Activated naive CD4-positive, alpha-beta T cell treated with anti-CD3 and anti-CD28 coated beads for 36 hours (primary cell): ENCODE measurements at regions not wholly inside any gene's neighbourhood (a gene's known extent, or its start where the extent isn't known, plus 50 kb on each side); places are given as distances from the start of the nearest gene placed in this dataset.
"Not testable (repeated sequence)": the region's sequence is repeated elsewhere in the genome, so short reads cannot be mapped to it uniquely, and the experiment has no call there.

ENCODE experiments used
- CTCF ChIA-PET: fragments of 350-600 bp; sonication (Branson Sonifier 250); formaldehyde crosslinking; loops from one replicate; lab custom pipeline; 2021; ENCODE audit warnings: antibody characterized with exemption; lab: Charles Lee
- DNase-seq: peaks from one replicate; pipeline ENCODE4 v3.0.0-alpha.2; 2020
- H3K27ac Mint-ChIP-seq: one replicate; pipeline ENCODE4 v1.8.0; 2021; ENCODE audit warnings: mild to moderate bottlenecking, mixed read lengths
- H3K27me3 Mint-ChIP-seq: one replicate; pipeline ENCODE4 v1.8.0; 2021; ENCODE audit warnings: low read depth, mixed read lengths
- H3K36me3 Mint-ChIP-seq: one replicate; pipeline ENCODE4 v1.8.0; 2021; ENCODE audit warnings: low read depth, mixed read lengths
- H3K4me1 Mint-ChIP-seq: one replicate; pipeline ENCODE4 v1.8.0; 2021; ENCODE audit warnings: low read depth, mixed read lengths
- H3K4me3 Mint-ChIP-seq: one replicate; pipeline ENCODE4 v1.8.0; 2021; ENCODE audit warnings: mild to moderate bottlenecking, moderate library complexity, mixed read lengths
- H3K9me3 Mint-ChIP-seq: one replicate; pipeline ENCODE4 v1.8.0; 2021; ENCODE audit warnings: mixed read lengths
- intact Hi-C: fragments of 100-400 bp; cut with micrococcal nuclease; formaldehyde crosslinking; loops from one replicate; pipeline ENCODE4 v1.15.1; 2023

DNA sequence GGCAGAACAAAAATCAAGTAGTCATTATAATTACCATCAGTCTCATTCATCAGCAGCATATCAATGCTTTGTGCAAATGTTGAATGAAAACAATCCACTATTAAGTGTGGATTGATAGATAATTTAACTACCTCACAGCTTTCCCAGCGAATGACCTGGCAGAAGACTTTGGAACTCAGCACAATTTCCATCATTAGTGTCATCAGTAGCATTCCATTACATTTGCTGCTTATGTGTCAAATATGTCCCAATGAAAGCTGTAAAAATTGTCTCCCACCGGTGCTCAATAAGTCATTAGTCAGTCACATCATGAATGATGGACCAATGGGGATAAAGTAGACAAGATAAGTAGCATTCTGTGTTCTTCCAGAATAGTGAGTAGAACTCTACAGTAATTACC, 1513.5 kb upstream of the PRR20A start:
- Mint-ChIP-seq H3K27ac (no peak overlapping the region), H3K36me3 (no peaks in the 10 kb centered on the region), H3K9me3 (peaks cover 12% of the 10 kb centered on the region), H3K27me3 (no peaks in the 10 kb centered on the region), H3K4me1 (no peaks in the 10 kb centered on the region), H3K4me3 (no peak overlapping the region)
- CTCF ChIA-PET = no interaction called here
- DNase-seq = no peak
- intact Hi-C loops = no loop called here

DNA sequence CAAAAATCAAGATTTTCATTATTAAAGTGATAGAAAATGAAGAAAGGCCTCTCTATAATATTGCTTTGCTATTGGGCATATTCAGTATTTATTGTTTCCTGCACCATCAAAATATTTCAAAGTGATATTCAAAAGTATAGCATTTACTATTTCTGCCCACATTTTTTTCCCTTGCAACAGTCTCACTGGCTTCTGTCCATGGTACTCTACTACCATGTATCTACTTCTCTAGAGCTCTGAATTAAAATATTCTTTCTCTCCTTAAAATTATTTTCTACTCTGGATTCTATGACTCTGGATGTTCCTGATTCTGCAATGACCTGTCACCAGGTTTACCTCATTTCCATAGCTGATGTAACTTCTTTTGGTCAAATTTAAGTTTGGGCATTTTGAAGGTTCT, 1508.3 kb upstream of the PRR20A start:
- peaks cover 22% of the 10 kb centered on the region for H3K9me3 Mint-ChIP-seq
- intact Hi-C loops = no loop called here
- no peaks in the 10 kb centered on the region for H3K4me1 Mint-ChIP-seq
- H3K4me3 Mint-ChIP-seq = no peak overlapping the region
- no peak for DNase-seq
- CTCF ChIA-PET = interaction anchor here (0.6 kb wide), 1 partner anchor 375 kb away, joined by 3 read pairs; no protein-coding TSS in a partner anchor
- no peaks in the 10 kb centered on the region for H3K27me3 Mint-ChIP-seq
- H3K36me3 Mint-ChIP-seq = no peaks in the 10 kb centered on the region
- no peak overlapping the region for H3K27ac Mint-ChIP-seq

DNA sequence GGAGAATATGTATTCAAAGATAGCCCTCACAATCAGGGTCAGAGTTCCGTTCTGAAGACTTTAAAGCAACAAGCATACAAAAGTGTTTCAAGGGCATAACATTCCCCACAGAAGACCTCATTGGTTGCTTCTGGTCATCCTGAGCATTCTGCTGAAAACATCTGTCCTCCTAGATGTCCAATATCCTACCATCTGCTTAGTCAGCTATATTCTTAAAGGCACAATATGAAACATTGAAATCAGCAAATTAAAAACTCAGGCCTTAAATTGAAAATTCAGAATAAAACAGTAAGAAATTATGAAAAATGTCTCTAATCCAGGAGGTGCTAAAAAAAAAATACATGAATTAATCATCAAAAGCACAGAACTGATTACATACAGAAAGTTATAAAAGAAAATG, 1491.2 kb upstream of the PRR20A start:
- CTCF ChIA-PET = no interaction called here
- no peak overlapping the region for H3K4me3 Mint-ChIP-seq

DNA sequence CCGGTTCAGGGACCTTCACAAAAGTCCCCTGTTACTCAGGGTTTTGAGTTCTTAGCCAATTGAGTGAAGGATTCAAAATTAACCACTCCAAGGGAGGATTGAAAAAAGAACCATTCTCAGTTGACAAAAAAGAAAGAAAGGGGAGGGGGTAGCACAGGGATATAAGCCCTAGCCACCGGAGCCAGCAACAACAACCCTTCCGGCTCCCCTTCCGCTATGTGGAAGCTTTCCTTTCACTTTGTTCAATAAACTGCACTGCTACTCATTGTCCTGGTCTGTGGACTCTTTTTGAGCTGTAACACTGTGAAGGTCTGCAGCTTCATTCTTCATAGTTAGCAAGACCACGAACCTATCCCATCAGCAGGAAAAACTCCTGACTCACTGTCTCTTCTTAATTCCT, 1488.1 kb upstream of the PRR20A start:
- Mint-ChIP-seq H3K27ac (no peak overlapping the region), H3K27me3 (no peaks in the 10 kb centered on the region), H3K4me1 (no peaks in the 10 kb centered on the region), H3K4me3 (no peak overlapping the region), H3K36me3 (peaks cover 2% of the 10 kb centered on the region), H3K9me3 (peaks cover 13% of the 10 kb centered on the region)
- intact Hi-C loops = no loop called here
- DNase-seq = no peak
- CTCF ChIA-PET = no interaction called here

More for the DNA sequence above, 1491.2 kb upstream of the PRR20A start:
- no peaks in the 10 kb centered on the region for H3K36me3 Mint-ChIP-seq
- no peak overlapping the region for H3K27ac Mint-ChIP-seq
- no peaks in the 10 kb centered on the region for H3K9me3 Mint-ChIP-seq
- no peak for DNase-seq
- H3K4me1 Mint-ChIP-seq = no peaks in the 10 kb centered on the region
- intact Hi-C loops = no loop called here
- H3K27me3 Mint-ChIP-seq = no peaks in the 10 kb centered on the region

DNA sequence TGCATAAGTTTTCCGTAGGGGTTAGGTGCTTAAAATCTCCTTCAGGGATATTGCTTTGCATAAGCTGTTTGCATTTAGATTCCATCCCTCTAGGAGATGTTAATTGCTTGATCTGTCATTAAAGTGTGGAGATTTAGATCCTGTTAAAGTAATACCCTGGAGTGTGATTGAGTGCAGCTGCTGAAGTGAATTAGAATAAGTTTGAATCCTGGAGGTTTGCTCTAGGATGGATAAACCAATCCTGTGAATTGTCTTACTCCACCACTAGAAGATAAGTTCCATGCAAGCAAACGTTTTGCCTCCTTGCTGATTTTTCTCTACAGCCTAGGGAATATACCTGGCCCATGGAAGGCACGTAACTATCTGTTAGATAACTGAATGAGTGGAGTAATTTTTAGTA, 1487.2 kb upstream of the PRR20A start:
- Mint-ChIP-seq H3K4me3 (no peak overlapping the region), H3K27me3 (no peaks in the 10 kb centered on the region), H3K36me3 (peaks cover 2% of the 10 kb centered on the region), H3K9me3 (peaks cover 13% of the 10 kb centered on the region), H3K27ac (no peak overlapping the region), H3K4me1 (no peaks in the 10 kb centered on the region)
- intact Hi-C loops = no loop called here
- CTCF ChIA-PET = no interaction called here
- no peak for DNase-seq

DNA sequence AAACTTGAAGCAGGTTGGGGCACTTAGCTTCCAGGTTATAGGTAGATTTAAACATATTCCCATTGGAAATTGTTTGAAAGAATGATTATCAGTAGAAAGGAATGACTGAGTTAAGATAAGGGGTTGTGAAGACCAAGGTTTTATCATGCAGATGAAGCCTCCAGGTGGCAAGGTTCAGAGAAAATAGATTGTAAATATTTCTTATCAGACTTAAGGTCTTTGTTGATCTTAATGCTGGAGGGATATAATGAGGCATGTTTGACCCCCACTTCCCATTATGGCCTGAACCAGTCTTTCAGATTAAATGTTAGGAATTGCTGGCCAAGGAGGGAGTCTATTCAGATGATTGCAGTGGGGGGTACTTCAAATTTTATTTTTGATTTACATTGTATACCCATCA, 1486.5 kb upstream of the PRR20A start:
- no peak overlapping the region for H3K27ac Mint-ChIP-seq
- H3K36me3 Mint-ChIP-seq = peaks cover 2% of the 10 kb centered on the region
- H3K4me3 Mint-ChIP-seq = no peak overlapping the region
- H3K4me1 Mint-ChIP-seq = no peaks in the 10 kb centered on the region
- no peak for DNase-seq
- H3K27me3 Mint-ChIP-seq = no peaks in the 10 kb centered on the region
- CTCF ChIA-PET = no interaction called here
- peaks cover 13% of the 10 kb centered on the region for H3K9me3 Mint-ChIP-seq
- intact Hi-C loops = no loop called here

DNA sequence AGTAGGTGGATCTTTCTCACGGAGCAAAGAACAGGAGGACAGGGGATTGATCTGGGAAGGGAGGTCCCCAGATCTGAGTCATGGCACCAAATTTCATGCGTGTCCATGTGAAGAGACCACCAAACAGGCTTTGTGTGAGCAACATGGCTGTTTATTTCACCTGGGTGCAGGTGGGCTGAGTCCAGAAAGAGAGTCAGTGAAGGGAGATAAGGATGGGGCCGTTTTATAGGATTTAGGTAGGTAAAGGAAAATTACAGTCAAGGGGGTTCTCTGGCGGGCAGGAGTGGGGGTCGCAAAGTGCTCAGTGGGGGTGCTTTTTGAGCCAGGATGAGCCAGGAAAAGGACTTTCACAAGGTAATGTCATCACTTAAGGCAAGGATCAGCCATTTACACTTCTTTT, 1480.5 kb upstream of the PRR20A start:
- H3K27ac Mint-ChIP-seq, H3K27me3 Mint-ChIP-seq, CTCF ChIA-PET, H3K36me3 Mint-ChIP-seq, H3K4me1 Mint-ChIP-seq, DNase-seq, H3K4me3 Mint-ChIP-seq, intact Hi-C loops: not testable (repeated sequence)
- peaks cover 18% of the 10 kb centered on the region for H3K9me3 Mint-ChIP-seq

DNA sequence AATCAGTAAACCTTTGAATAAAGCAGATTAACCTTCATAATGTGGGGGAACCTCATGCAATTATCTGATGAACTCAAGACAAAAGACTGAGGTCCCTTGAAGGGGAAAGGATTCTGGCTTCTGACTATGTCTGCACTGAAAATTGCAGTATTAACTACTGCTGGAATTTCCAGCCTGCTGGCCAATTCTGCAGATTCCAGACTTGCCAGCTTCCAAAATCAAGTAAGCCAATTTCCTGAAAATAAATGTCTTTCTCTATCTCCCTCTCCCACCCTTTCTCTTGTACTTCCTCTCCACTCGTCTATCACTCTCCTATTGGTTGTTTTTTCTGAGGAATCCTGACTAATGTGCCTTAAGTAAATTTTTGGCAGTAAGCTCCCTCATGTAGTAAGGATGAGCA, 1479.9 kb upstream of the PRR20A start:
- CTCF ChIA-PET = no interaction called here
- intact Hi-C loops = no loop called here
- Mint-ChIP-seq H3K27me3 (no peaks in the 10 kb centered on the region), H3K4me3 (no peak overlapping the region), H3K27ac (no peak overlapping the region), H3K4me1 (no peaks in the 10 kb centered on the region), H3K36me3 (peaks cover 2% of the 10 kb centered on the region), H3K9me3 (peaks cover 16% of the 10 kb centered on the region)
- no peak for DNase-seq

DNA sequence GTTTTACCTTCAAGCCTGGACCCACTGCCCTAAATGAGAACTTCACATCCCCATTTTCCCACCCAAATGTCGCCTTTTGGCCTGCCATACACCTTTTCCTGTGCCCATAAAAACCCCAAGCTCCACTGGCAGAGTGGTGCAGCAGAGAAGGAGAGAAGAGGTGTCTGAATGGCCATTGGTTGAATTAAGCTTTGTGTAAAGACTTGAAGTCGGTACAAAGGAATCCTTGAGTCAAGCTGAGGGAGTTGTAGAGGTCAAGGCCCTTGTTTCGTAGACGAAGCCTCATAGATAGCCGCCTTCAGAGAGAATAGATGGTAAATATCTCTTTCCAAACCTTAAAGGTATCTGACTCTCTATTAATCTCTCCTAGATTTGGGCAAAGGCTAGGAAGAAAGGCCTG, 1479.2 kb upstream of the PRR20A start:
- Mint-ChIP-seq H3K27ac (no peak overlapping the region), H3K4me3 (no peak overlapping the region), H3K36me3 (peaks cover 2% of the 10 kb centered on the region), H3K9me3 (peaks cover 16% of the 10 kb centered on the region), H3K4me1 (no peaks in the 10 kb centered on the region), H3K27me3 (no peaks in the 10 kb centered on the region)
- intact Hi-C loops = no loop called here
- DNase-seq = no peak
- CTCF ChIA-PET = no interaction called here

DNA sequence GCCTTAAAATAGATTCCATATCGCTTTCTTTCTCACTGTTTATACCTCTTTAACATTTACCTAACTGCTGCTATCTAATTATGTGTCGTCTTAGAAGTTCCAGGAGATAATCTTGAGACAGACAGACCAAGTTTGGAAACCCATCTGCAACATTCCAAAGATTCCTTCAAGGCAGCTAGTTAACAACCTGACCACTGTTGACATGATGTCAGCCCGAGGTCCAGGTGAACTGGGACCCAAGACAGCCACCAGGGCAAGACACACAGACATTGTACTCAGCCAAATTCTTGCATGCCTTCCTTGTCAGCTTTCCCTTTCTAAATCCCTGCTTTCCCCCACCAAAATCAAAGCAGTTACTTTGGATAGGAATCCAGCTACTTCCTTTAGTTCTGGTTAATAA, 1476.5 kb upstream of the PRR20A start:
- intact Hi-C loops = no loop called here
- DNase-seq = no peak
- Mint-ChIP-seq H3K4me3 (no peak overlapping the region), H3K27ac (no peak overlapping the region), H3K9me3 (peaks cover 9% of the 10 kb centered on the region), H3K27me3 (no peaks in the 10 kb centered on the region), H3K4me1 (no peaks in the 10 kb centered on the region), H3K36me3 (no peaks in the 10 kb centered on the region)
- CTCF ChIA-PET = interaction anchor here (1.1 kb wide), 1 partner anchor 10 kb away, joined by 4 read pairs; no protein-coding TSS in a partner anchor

DNA sequence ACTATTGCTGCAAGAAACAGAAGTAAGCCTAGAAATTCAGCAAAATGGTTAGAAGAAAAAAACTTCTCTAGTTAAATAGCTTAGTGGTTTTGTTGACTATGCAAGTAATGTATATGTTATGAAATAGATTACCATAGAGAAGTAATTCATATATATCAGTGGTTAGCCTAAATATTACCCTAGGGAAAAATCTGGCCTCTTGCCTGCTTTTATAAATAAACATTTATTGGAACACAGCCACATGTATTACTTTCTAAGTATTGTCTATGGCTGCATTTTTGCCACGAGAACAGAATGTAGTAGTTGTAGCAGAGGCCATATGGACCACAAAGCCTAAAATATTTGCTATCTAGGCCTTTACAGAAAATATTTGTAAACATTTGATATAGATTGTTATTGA, 1471.7 kb upstream of the PRR20A start:
- no peaks in the 10 kb centered on the region for H3K36me3 Mint-ChIP-seq
- intact Hi-C loops = no loop called here
- no peak for DNase-seq
- H3K27ac Mint-ChIP-seq = no peak overlapping the region
- no peaks in the 10 kb centered on the region for H3K27me3 Mint-ChIP-seq
- CTCF ChIA-PET = no interaction called here
- H3K4me1 Mint-ChIP-seq = no peaks in the 10 kb centered on the region
- peaks cover 5% of the 10 kb centered on the region for H3K9me3 Mint-ChIP-seq
- no peak overlapping the region for H3K4me3 Mint-ChIP-seq

DNA sequence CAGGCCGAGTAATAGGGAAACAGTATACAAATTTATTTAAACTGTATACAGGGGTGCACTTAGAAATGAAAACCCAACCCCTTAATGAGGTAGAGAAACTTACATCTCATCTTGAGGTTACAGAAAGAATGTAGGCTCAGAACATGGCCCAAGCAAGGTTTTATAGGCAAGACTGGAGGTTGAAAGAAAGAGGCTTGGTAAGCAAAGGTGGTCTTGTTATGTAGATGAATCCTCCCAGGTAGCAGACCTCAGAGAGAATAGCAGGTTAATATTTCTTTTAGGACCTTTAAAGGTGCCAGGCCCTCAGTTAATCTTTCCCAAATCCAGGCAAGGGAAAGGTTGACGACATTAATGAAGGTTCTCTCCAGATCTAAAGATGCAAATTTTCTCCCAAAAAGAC, 1466.8 kb upstream of the PRR20A start:
- Mint-ChIP-seq H3K9me3 (peaks cover 3% of the 10 kb centered on the region), H3K36me3 (no peaks in the 10 kb centered on the region), H3K27me3 (no peaks in the 10 kb centered on the region), H3K27ac (no peak overlapping the region), H3K4me3 (no peak overlapping the region), H3K4me1 (no peaks in the 10 kb centered on the region)
- intact Hi-C loops = no loop called here
- DNase-seq = no peak
- CTCF ChIA-PET = interaction anchor here (1.0 kb wide), 1 partner anchor 10 kb away, joined by 4 read pairs; no protein-coding TSS in a partner anchor

DNA sequence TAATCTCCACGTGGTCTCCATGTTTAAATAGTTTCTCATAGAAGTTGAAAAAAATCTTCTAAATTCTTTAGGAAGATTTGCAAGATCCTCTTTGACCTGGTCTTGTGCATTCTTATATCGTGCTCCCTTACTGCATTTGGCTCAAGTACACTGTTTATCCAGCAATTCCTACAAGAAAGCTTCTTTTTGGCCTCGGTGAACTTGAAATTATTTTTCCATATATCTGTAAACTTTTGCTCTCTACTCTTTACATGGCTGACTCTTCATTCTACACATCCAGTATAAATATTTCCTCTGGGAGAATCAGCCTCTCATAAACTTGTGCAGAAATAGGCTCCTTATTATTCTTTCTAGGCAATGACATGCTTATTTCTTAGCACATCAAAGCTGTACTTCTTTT, 1457.9 kb upstream of the PRR20A start:
- DNase-seq = no peak
- H3K4me1 Mint-ChIP-seq = no peaks in the 10 kb centered on the region
- peaks cover 10% of the 10 kb centered on the region for H3K9me3 Mint-ChIP-seq
- no peaks in the 10 kb centered on the region for H3K27me3 Mint-ChIP-seq
- intact Hi-C loops = no loop called here
- CTCF ChIA-PET = no interaction called here
- H3K27ac Mint-ChIP-seq = no peak overlapping the region
- H3K36me3 Mint-ChIP-seq = no peaks in the 10 kb centered on the region
- no peak overlapping the region for H3K4me3 Mint-ChIP-seq

DNA sequence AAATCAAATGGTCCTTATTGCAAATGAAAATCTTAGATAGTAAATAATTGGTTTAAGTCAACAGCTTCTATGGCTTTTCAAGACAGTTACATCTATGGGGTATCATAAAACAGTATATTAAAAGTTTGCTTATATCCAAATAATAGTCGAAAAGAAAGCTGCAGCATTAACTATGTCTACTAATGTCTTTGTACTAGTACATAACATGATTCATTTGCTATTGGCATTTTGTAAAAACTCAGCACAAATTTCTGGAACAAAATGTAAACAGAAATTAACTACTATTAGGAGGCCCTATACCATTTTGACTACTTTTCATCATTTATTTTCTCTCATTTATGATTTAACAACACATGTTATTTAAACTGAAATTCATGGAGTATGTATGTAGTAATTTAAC, 1435.2 kb upstream of the PRR20A start:
- no peaks in the 10 kb centered on the region for H3K27me3 Mint-ChIP-seq
- CTCF ChIA-PET = no interaction called here
- H3K36me3 Mint-ChIP-seq = no peaks in the 10 kb centered on the region
- H3K9me3 Mint-ChIP-seq = peaks cover 4% of the 10 kb centered on the region
- H3K4me1 Mint-ChIP-seq = no peaks in the 10 kb centered on the region
- H3K27ac Mint-ChIP-seq = no peak overlapping the region
- intact Hi-C loops = no loop called here
- DNase-seq = no peak
- no peak overlapping the region for H3K4me3 Mint-ChIP-seq
